ENCODE measurements at regions not wholly inside any gene's neighbourhood (a gene's known extent, or its start where the extent isn't known, plus 50 kb on each side); places are given as distances from the start of the nearest gene placed in this dataset.

GRCh38 chr12:91921555-91921954 is 224.1 kb downstream of the BTG1 start:
- Histone ChIP-seq H3K4me1 (no peaks in the 10 kb centered on the region), H3K4me3 (no peak overlapping the region), H3K36me3 (no peaks in the 10 kb centered on the region), H3K27me3 (replicated peaks in 1 of 7) (no peaks in the 10 kb centered on the region), H3K27ac (peak overlapping the region in 7 of 8 donors; percentile 35 to 81 (median 58)), H3K9me3 (peaks cover 0 to 6% (median 0%) of the 10 kb centered on the region in 8 donors)
- 83 to 96% (median 92%) methylated on average over 2 of the region's 2 CpGs for WGBS, 5 donors
- no peak for DNase-seq
- intact Hi-C loops (cut with DNase I; ENCODE audit: low total_unique reads), result no loop called here
- TF ChIP-seq CTCF (IDR thresholded peaks at IDR 0.05 in 8 of 11, conservative IDR thresholded peaks at IDR 0.05 in 3 of 11) (no peak), POLR2AphosphoS5 (IDR thresholded peaks at IDR 0.05) (no peak), POLR2A (IDR thresholded peaks at IDR 0.05) (no peak)

GRCh38 chr12:91920741-91921140 is 224.9 kb downstream of the BTG1 start:
- intact Hi-C loops (cut with DNase I; ENCODE audit: low total_unique reads), result no loop called here
- Histone ChIP-seq H3K4me1 (no peaks in the 10 kb centered on the region), H3K4me3 (no peak overlapping the region), H3K36me3 (no peaks in the 10 kb centered on the region), H3K27ac (peak overlapping the region in 6 of 8 donors; percentile 3 to 81 (median 59)), H3K27me3 (replicated peaks in 1 of 7) (no peaks in the 10 kb centered on the region), H3K9me3 (peaks cover 0 to 6% (median 0%) of the 10 kb centered on the region in 8 donors)
- no peak for DNase-seq
- TF ChIP-seq POLR2AphosphoS5 (IDR thresholded peaks at IDR 0.05) (no peak), CTCF (IDR thresholded peaks at IDR 0.05 in 8 of 11, conservative IDR thresholded peaks at IDR 0.05 in 3 of 11) (no peak), POLR2A (IDR thresholded peaks at IDR 0.05) (no peak)
- WGBS, 5 donors, result 71 to 93% (median 87%) methylated on average over 2 of the region's 2 CpGs

GRCh38 chr12:91920276-91920675 is 225.4 kb downstream of the BTG1 start:
- intact Hi-C loops (cut with DNase I; ENCODE audit: low total_unique reads), result no loop called here
- Histone ChIP-seq H3K9me3 (peaks cover 0 to 6% (median 0%) of the 10 kb centered on the region in 8 donors), H3K27ac (peak overlapping the region in 2 of 8 donors; percentile 53 to 81), H3K4me1 (no peaks in the 10 kb centered on the region), H3K27me3 (replicated peaks in 1 of 7) (no peaks in the 10 kb centered on the region), H3K4me3 (no peak overlapping the region), H3K36me3 (no peaks in the 10 kb centered on the region)
- DNase-seq, result no peak
- WGBS, 5 donors, result 68 to 82% (median 71%) methylated on average over 2 of the region's 2 CpGs
- TF ChIP-seq POLR2AphosphoS5 (IDR thresholded peaks at IDR 0.05) (no peak), CTCF (IDR thresholded peaks at IDR 0.05 in 8 of 11, conservative IDR thresholded peaks at IDR 0.05 in 3 of 11) (no peak), POLR2A (IDR thresholded peaks at IDR 0.05) (no peak)

GRCh38 chr12:91918431-91918830 is 227.2 kb downstream of the BTG1 start:
- Histone ChIP-seq H3K4me1 (no peaks in the 10 kb centered on the region), H3K27ac (no peak overlapping the region), H3K36me3 (no peaks in the 10 kb centered on the region), H3K4me3 (no peak overlapping the region), H3K9me3 (no peaks in the 10 kb centered on the region), H3K27me3 (replicated peaks in 1 of 7) (no peaks in the 10 kb centered on the region)
- TF ChIP-seq POLR2A (IDR thresholded peaks at IDR 0.05) (no peak), POLR2AphosphoS5 (IDR thresholded peaks at IDR 0.05) (no peak), CTCF (IDR thresholded peaks at IDR 0.05 in 8 of 11, conservative IDR thresholded peaks at IDR 0.05 in 3 of 11) (no peak)
- 85 to 93% (median 89%) methylated on average over 4 of the region's 4 CpGs for WGBS, 5 donors
- no peak for DNase-seq
- intact Hi-C loops (cut with DNase I; ENCODE audit: low total_unique reads), result no loop called here
